Medulla oblongata (tissue), 1 donor: ENCODE measurements at regions not wholly inside any gene's neighbourhood (a gene's known extent, or its start where the extent isn't known, plus 50 kb on each side); places are given as distances from the start of the nearest gene placed in this dataset.
A peak's percentile ranks its signal among the peaks of the same experiment; 100 is the strongest.

Experiments
- DNase-seq: peaks from one replicate; pipeline ENCODE4 v3.0.0-alpha.2; 2015; ENCODE audit errors: extremely low spot score

DNA sequence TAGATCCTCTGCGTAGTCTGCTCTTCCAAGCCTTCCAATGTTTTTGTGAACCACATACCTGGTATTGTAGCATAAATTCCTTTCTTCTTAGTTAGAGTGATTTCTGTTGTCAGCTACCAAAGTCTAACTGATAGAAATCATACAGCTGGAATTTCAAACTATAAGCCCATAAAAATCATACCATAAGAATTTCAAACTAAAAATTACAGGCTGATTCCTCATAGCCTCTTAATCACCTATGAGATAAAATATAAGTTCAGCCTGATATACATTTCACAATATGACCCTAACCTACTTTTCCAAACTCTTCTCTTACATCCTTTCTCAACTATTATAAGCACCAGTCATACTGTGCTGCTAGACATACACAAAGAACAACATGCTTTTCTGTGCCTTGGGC is 64.8 kb downstream of the PTHLH start:
- no peak for DNase-seq

DNA sequence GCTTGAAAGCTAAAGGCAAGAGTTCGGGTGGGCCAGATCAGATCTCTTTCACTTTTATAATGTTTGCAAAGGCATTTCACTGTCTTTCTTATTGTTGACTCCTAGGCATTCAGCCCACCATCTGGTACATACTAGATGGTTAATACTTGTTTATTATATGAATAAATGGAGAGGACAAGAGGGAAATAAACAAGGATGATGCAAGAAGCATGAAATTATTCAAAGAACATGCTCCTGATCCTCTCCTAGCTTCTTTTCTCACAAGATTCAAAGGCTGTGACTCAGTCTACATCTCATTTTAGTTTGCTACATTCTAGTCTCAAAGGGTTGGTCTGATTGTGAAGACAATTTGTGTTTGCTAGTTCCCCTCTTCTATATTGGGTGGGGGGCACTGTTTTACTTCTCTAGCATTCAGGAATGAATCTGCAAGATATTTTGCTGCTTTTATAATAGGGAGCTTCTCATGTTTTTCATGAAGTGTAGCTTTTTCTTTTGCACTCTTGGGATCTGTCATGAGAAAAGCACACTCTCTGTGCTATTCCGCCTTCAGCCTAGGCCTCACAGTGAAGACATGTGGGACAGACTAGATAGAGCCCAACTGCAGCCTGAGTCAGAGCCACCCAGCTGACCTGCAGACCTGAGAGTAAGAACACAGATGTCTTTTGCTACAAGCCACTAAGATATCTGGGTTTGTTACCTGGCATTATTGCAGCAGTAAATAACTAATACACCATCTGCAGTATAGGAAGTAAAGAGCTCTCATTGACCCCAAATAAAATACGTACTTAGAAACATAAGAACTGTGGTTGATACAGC is 65.7 kb downstream of the PTHLH start:
- no peak for DNase-seq

DNA sequence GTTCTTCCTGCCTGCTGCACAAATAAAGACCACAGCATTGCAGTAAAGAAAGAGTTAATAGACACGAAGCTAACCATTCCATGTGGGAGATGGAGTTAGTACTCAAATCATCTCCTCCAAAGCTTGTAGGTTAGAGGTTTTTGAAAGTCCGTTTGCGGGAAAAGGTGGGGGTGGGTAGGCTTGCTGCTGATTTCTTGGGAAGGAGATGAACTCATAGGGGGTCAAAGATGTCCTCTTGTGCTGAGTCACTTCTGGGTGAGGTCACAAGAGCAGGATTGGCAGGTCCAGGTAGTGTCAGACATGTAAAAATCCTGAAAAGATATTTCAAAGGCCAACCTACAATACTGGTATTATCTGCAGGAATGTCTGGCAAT is 66.4 kb downstream of the PTHLH start:
- DNase-seq, result no peak

DNA sequence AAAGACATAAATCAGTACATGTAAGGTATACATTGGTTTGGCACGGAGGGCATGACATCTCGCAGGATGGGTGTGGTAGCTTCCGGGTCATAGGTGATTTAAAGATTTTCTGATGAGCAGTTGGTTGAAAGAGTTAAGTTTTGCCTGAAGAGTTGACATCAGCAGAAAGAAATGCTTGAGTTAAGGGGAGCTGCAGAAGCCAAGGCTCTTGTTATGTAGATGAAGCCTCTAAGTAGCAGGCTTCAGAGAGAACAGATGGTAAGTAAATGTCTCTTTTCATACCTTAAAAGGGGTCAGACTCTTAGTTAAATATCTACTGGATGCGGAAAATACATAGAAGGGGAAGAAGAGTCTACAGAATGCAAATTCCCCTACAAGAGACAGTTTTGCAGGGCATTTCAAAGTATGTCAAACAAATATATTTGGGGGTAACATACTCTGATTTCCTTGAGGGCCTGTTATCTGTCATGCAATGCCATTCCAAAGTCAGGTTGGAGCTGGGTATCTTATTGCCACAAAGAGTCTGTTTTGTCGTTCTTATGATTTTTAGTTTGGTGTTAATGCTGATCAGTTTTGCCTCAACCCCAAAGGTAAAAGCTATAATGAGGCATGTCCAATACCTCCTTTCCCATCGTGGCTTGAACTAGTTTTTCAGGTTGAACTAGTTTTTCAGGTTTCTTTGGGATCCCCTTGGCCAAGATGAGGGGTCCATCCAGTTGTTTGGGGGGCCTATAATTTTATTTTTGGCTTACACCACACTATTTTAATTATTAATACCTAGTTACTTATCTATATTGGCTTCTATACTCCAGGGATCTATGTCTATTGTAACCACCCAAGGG is 67.0 kb downstream of the PTHLH start:
- DNase-seq, result no peak

DNA sequence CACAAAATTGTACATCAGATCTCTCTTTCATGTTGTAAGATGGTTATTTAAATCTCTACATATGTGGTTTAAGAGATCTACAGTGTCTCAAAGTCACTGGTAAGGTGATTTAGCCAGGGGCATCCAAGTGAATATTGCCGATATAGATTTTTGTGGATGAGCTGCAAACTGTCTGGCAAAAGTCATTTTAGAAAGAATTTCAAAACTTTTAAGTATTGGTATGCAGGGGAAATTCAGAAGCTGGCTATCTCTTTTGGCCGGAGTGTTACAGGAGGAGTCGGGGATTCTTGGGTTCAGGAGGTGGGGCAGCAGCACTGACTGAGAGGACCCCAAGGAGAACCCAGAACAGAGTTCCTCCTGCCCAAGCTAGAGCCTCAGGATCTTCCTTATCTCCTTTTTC is 69.9 kb downstream of the PTHLH start:
- DNase-seq, result no peak

DNA sequence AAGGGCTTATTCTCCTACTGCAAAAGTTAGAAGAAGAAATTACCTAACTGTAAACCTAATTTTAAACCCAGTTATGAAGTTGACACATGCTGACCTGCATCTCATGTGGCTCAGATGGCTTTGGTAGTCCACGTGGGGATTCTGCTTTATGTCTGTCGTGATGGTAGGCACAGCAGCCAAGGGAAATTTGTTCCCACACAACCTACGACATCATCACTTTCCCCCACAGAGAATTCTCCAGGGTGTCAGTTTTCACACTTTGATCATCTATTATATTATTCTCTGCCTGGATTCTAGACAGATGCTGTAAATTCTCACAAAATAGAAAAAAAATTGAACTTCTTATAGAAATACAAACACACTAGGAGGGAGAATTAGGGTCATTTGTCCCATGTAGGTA is 70.6 kb downstream of the PTHLH start:
- no peak for DNase-seq

DNA sequence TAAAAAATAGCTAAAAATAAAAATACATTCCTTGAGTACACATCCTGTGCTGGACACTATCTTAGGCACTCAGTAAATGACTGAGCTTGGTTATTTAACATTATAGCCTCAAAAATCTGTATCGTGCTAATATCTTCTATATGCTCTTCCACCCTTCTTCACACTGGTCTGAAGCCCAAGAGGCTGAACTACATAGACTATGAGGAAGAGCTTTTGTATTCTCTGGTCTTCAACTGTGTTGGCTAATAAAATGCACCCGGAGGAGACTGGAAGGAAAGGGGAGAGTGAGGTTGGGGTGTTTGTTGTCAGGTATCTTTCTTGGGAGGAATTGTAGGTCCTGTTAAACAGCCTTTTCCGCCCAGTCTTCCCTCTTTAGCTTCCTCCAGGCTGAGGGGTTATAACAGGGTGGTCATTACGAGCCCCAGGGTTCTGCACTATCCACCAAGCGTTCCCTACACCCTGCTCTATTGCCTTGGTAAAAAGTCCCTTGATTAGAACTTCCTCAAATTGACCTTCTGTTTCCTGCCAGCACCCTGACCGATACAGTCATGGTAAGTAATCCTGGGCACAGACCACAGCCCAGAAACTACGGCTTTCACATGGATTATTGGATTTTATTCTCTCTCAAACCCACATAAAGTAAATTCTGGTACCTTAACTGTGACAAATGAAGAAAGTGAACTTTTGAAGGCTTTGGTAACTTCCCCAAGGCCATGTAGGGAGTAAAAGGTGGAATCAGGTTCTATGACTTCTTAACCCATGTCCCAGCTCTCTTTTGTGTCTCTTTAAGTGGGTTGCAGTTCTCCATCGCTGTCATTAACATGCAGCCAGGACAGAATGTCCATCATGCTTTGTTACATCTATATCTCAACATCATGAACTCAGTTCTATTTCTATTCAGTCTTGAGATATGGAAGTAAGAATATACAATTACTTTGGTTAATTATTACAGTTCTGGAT is 71.3 kb downstream of the PTHLH start:
- DNase-seq, result no peak

DNA sequence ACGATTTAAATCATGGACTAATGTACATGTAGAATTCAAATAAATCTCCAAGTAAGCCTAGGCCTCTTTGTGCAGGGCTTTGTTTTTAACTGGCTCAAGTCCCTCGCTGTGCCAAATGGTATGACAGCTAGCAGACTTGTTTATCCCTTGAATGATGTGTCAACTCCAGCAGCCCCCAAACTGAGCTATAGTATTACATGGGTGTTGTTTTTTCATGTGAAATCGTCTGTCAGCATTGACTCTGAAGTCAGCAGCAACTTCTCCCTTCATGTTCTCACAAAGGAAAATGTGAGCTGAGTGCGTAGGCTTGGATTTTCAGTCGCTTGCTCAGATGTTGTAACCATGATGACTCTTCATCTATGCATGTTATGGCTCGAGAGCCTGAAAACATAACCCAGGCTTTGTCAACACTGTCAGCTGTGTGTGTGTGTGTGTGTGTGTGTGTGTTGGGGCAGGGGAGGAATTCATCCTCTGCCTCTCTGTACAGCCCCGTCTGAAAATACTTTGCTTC is 73.3 kb downstream of the PTHLH start:
- DNase-seq, result no peak

DNA sequence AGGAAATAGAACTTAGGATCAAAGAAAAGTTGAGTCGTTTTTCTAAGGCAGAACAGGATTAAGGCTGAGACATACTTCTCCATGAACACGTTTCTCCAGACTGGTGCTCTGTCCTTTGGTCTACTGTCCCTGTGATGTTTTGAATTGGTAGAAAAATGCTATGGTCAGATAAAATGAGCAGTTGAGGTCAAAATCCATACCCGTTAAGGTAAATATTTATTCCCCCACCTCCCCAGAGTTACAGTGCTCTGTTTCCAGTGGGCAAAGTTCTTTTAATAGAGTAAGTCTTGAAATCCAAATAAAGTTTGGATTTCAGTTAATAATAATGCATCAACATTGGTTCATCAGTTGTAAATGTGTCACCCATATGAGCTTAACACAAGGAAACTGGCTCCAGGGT is 74.5 kb downstream of the PTHLH start:
- no peak for DNase-seq

DNA sequence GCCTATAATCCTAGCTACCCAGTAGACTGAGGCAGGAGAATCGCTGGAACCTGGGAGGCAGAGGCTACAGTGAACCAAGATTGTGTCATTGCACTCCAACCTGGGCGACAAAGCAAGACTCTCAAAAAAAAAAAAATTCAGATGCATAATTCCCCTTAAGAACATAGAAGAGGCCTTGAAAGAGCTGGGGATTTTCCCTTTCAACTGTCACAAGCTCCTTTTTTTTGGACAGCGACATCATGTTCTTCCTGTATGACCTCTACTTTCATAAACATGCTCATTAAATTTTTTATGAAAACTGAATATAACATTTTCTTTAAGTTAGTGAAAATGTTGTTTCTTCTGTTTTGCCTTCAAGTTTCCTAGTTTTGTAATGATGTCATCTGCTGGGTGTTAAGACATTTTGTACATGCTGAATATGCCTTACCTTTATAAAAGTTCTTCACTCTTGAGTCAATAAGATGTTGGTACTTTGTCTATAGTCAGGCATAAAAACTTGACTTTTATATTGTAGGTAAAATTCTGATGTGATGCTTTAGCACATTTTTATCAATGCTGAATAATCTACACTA is 76.0 kb downstream of the PTHLH start:
- DNase-seq, result no peak

DNA sequence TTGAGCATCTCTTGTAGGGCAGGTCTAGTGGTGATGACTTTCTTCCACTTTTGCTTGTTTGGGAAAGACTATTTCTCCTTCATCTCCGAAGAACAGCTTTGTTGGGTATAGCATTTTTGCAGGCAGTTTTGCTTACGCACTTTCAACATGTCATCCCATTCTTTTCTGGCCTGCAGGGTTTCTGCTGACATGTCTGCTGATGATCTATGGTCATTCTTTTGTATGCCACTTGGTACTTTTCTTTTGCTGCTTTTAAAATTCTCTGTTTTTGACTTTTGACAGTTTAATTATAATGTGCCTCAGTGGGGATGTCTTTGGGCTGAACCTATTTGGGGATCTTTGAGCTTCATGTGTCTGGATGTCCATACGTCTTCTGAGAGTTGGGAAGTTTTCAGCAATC is 78.2 kb downstream of the PTHLH start:
- no peak for DNase-seq

DNA sequence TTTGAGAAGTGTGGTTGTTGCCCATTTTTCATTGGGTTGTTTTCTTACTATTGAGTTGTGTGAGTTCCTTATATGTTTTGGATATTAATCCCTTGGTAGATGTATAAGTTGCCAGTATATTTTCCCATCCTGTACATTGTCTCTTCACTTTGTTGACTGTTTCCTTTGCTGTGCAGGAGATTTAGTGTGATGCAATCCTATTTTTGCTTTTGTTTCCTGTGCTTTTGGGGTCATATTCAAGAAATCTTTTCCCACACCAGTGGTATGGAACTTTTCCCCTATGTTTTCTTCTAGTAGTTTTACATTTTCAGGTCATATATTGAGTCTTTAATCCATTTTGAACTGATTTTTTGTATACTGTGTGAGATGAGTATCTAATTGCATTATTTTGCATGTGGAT is 92.8 kb downstream of the PTHLH start:
- no peak for DNase-seq

DNA sequence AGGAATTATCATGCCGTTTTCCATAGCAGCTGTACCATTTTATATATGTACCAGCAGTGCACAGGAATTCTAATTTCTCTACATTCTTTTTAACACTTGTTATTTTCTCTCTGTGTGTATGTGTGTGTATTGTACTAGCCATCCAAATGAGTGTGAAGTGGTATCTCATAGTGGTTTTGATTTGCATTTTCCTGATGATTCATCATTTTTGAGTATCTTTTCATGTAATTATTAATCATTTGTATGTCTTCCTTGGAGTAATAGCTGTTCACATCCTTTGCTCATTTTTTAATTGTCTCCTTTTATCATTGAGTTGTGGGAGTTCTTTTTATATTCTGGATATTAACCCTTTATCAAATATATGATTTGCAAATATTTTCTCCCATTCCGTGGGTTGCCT is 95.6 kb upstream of the MANSC4 start:
- DNase-seq, result no peak

DNA sequence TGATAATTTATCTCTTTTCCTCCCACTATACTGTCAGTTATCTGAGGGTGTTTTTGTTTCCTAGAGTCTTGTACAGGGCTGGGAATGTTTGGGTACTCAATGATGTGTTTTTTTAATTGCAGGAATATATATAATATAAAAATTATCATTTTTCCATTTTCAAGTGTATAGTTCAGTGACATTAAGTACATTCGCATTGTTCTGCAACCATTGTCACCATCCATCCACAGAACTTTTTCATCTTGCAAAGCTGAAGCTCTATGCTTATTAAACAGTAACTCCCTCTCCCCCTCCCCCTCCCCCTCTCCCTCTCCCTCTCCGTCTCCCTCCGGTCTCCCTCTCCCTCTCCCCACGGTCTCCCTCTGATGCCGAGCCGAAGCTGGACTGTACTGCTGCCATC is 93.0 kb upstream of the MANSC4 start:
- no peak for DNase-seq

DNA sequence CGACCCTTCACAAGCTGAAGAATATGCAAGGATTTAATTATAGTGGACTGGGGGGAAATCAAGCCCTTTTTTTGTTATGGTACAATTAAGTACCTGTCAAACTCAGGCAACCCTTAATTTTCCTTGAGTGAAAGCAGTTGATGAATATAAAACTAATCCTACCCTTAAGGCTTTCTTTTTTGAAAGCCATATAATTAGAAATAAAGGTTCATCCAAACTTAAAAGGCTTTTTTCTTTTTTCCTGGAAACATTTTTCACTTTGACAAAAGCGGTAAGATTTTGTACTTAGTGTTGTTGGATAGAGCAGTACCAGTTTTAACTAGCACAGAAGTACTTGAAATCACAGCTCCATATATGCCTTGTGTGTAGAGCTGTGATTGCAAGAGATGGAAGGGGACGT is 91.9 kb upstream of the MANSC4 start:
- no peak for DNase-seq

DNA sequence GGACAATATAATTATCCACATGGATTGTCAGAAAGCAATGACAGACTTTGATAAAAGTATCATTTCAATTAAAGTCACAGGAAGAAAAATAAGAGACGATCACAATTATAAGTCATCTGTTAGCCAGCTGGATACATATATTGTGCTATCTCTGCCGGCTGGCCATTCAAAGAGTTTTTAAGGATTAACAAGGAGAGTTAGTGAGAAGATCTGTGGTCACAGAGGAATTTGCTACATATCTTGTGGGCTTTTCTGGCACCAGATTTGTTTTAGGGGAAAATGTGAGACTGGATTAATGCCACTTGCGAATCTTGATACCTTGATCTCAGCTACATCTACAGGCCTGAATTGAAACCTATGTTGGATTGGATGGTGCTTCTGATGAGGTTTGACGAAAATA is 90.9 kb upstream of the MANSC4 start:
- DNase-seq, result no peak

DNA sequence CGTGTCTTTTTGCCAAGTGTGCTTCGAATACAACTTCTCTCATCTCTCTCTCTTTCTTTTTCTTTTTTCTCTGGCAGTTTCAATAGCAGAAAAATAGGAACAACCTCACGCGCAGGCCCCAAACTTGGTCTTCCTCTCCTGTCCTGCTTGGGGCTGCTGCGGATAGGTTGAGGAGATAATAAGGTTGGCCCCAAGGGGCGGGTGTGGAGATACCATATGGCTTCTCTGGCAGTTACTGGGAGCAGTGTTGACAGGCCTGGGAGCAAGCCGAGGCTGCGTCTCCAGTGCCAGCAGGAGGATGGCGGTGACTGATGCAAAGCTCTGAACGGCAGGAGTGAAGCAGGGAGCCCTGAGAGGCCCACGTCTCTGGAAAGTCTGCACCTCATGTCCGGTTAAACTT is 89.5 kb upstream of the MANSC4 start:
- DNase-seq, result no peak

DNA sequence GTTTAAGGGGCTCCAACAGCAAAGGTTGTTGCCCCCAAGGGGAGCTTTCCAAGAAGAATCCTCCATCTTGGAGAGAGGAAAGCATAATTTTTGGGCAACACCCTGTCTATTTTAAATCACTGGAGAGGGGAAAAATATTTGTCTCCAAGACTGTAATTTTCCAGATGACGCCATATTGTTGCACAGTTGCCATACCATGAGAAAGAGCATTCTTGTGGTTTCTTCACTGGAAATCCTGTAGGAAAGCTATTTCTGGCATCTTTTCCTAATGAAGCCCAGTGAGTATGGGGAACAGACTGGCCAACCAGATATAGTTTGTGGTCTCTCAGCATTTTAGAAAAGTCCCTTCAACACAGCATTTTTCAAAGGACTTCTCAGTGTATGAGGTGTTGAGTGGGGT is 88.1 kb upstream of the MANSC4 start:
- no peak for DNase-seq

DNA sequence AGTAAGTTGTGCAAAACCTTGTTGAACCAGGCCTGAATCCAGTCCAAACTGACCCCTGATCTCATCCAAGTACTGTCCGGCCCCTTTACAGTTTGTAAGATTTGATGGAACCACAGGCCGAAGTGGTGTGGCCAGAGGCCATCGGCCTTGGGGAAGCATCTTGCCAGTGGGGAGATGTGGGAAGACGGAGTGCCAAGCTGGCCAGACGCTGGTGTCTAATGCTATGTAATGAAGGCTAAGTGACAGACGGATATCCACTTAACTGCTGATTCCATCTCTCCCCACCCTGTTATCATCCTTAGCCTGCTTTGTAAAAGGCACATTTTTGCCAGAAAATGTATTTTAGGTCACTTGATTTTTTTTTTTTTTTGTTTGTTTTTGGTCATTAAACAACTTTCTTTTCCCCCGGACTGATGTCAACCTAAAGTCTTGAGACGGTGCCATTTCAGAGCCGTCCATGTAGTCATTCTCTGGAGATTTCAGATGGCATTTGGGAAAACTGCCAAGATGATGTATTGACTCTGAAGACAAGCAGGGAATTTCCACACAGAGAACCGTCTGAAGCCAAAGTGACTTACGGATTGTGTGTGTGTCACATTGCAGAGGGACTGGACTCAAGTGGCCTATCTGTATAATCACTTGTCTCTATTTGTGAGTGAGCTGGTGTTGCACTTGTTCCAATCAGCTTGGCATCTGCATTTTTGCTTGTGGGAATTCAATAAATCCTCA is 86.5 kb upstream of the MANSC4 start:
- DNase-seq, result peak; percentile 5

DNA sequence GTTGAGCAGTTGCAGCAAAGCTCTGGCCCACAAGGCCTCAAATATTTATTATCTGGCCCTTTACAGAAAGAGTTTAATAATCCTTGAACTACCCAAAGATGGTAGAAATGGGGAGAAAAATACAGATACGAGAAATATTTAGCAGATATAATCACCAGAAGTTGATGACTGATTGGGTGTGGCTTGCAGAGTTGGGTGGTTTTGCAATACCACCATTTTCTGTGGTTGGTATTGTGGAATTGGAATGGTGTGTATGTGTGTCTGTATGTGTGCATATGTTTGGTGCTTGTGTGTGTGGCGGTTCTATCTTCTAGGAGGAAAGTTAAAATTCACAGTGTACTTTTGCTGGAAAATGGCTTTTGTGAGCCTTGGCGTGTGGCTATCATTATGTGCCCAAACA is 85.4 kb upstream of the MANSC4 start:
- DNase-seq, result no peak

DNA sequence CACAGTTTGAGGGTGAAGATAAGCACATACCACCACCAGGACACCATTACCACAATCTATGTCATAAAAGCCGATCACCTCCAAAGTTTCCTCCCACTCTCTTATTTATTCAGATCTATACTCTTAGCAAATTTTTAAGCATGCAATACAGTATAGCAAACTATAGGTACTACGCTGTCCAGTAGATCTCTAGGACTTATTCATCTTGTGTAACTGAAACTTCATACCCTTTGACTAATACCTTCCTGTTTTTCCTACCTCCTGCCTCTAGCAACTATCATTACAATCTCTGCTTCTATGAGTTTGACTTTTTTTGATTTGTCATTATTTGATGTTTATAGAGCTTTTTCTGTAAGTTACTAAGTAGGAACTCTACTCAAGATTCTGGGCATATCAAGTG is 84.5 kb upstream of the MANSC4 start:
- DNase-seq, result no peak
